ENCODE measurements at regions not wholly inside any gene's neighbourhood (a gene's known extent, or its start where the extent isn't known, plus 50 kb on each side); places are given as distances from the start of the nearest gene placed in this dataset.

DNA sequence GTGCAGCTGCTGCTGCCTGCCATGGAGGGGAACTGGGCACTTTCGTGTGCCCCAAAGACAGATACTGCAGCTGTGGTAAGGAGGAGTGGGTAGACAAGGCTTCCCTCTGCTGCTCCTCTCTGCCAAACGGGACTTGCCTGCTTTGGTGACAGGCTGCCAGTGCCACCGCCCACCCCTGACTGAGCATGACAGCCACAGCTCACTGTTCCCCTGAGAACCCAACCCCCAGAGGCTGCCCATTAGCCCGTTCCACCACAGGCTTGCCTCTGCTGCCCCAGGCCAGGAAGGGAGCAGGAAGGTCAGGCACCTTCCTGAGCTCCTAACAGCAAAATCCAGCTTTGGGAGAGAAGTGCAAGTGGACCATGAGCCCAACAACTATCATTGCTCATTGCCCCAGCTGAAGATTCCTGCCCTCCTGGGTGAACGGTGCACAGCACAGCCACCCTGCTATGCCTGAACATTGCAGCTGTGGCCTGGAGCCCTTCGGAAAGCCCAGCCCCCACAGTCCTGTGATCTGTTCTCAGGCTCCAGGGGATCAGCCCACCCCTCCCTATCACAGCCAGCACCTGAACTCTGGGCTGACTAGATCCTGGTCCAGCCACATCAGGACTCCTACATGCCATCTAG lies 58.7 kb upstream of the ANTXRL start:
- WGBS (ENCODE audit: insufficient coverage): 35% methylated on average over 6 of the region's 6 CpGs
- no peaks in the 10 kb centered on the region for H3K36me3 ChIP-seq (ENCODE audit: control insufficient read depth, insufficient read depth, low read length)
- peaks cover 3% of the 10 kb centered on the region for H3K27me3 ChIP-seq (ENCODE audit: control insufficient read depth, insufficient read depth, low read length)
- H3K4me3 ChIP-seq (ENCODE audit: low read length): no peak overlapping the region
- H3K4me1 ChIP-seq (ENCODE audit: control insufficient read depth, insufficient read depth, low read length): peaks cover 12% of the 10 kb centered on the region
- DNase-seq: peak; percentile 14
- no peak overlapping the region for H3K27ac ChIP-seq (ENCODE audit: low read length)
- no peaks in the 10 kb centered on the region for H3K9me3 ChIP-seq (replicated peaks; ENCODE audit: control insufficient read depth, low read depth, low read length)

DNA sequence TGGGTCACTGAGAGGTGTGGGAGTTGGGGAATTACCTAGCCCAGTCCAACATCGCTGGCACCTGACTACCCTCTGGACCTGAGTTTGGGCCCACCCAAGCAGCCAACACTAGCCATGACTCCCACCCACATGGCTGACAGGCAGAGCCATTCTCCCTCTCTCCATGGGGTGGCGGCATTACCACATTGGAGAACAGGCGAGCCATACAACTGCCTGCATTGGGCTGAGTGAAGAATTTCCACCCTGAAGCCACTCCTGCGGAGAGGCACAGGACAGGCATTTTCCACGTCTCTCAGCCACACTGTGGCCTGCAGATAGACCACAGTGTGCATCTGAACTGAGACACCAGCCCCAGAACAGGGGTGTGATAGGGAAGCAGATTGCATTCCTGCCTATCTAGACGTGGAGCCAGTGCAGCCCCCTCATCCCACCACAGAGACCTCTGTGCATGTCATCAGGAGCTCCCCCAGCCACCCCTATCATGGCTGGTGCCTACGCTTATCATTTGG lies 58.2 kb upstream of the ANTXRL start:
- Histone ChIP-seq H3K9me3 (replicated peaks; ENCODE audit: control insufficient read depth, low read depth, low read length) (no peaks in the 10 kb centered on the region), H3K4me1 (ENCODE audit: control insufficient read depth, insufficient read depth, low read length) (peaks cover 12% of the 10 kb centered on the region), H3K27ac (ENCODE audit: low read length) (no peak overlapping the region), H3K4me3 (ENCODE audit: low read length) (no peak overlapping the region), H3K27me3 (ENCODE audit: control insufficient read depth, insufficient read depth, low read length) (peaks cover 3% of the 10 kb centered on the region), H3K36me3 (ENCODE audit: control insufficient read depth, insufficient read depth, low read length) (no peaks in the 10 kb centered on the region)
- DNase-seq: peak; percentile 80
- 0% methylated on average over 5 of the region's 7 CpGs for WGBS (ENCODE audit: insufficient coverage)

DNA sequence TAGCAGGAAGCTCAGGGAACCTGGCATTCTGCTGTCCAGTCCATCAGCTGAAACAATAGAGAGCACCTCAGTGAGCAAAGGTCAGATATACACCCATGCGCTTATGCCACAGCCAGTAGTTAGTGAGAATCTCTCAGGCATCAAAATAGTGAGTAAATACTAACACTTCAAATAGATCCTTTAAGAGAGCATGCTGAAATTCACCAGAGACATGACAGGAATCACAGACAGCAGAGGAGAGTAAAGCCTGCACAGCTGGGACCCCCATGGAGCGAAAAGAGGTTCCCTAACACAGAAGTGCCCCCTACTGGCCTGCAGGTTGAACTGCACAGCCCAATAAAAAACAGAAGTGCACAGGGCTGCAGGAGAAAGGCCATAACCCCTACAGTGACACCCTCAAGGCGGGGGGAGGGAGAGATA lies 57.6 kb upstream of the ANTXRL start:
- no CpG with 5 or more reads among the region's 3 CpGs for WGBS (ENCODE audit: insufficient coverage)
- no peaks in the 10 kb centered on the region for H3K9me3 ChIP-seq (replicated peaks; ENCODE audit: control insufficient read depth, low read depth, low read length)
- DNase-seq: no peak
- H3K4me1 ChIP-seq (ENCODE audit: control insufficient read depth, insufficient read depth, low read length): peaks cover 12% of the 10 kb centered on the region
- H3K36me3 ChIP-seq (ENCODE audit: control insufficient read depth, insufficient read depth, low read length): no peaks in the 10 kb centered on the region
- H3K27me3 ChIP-seq (ENCODE audit: control insufficient read depth, insufficient read depth, low read length): peaks cover 3% of the 10 kb centered on the region
- no peak overlapping the region for H3K4me3 ChIP-seq (ENCODE audit: low read length)
- no peak overlapping the region for H3K27ac ChIP-seq (ENCODE audit: low read length)

DNA sequence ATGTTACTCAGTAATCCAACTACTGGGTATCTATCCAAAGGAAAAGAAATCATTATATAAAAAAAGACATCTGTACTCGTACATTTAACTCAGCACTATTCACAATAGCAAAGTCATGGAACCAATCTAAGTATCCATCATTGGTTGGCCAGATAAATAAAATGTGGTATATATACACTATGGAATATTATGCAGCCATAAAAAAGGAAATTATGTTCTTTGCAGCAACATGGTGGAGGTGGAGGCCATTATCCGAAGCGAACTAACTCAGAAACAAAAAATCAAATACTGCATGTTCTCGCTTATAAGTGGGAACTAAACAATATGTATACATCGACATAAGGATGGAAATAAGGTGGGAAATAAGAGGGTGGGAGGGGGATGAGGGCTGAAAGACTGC lies 56.2 kb upstream of the ANTXRL start:
- Histone ChIP-seq H3K4me3 (ENCODE audit: low read length) (no peak overlapping the region), H3K27me3 (ENCODE audit: control insufficient read depth, insufficient read depth, low read length) (peaks cover 3% of the 10 kb centered on the region), H3K4me1 (ENCODE audit: control insufficient read depth, insufficient read depth, low read length) (peaks cover 12% of the 10 kb centered on the region), H3K27ac (ENCODE audit: low read length) (no peak overlapping the region), H3K9me3 (replicated peaks; ENCODE audit: control insufficient read depth, low read depth, low read length) (no peaks in the 10 kb centered on the region), H3K36me3 (ENCODE audit: control insufficient read depth, insufficient read depth, low read length) (no peaks in the 10 kb centered on the region)
- no peak for DNase-seq
- no CpG with 5 or more reads among the region's 5 CpGs for WGBS (ENCODE audit: insufficient coverage)

DNA sequence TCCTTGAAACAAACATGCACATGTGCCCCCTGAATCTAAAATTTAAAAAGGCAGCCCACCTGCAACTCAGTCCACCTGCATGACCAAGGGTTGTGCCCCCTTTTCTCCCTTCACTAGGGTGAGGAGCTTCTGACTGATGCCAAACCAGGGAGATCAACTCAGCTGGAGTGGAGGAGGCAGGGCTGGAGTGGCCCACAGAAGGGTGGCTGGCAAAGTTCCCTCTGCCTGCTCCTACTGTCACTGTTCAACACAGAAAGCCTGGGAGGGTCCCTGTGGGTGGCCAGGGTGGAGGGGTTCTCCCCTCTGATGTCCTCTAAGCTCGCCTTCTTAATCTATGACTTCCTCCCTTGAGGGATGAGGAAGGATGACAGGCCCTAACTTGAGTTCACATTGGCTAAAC lies 55.7 kb upstream of the ANTXRL start:
- no peak for DNase-seq
- H3K4me3 ChIP-seq (ENCODE audit: low read length): no peak overlapping the region
- peaks cover 3% of the 10 kb centered on the region for H3K27me3 ChIP-seq (ENCODE audit: control insufficient read depth, insufficient read depth, low read length)
- WGBS (ENCODE audit: insufficient coverage): no CpG with 5 or more reads among the region's 1 CpG
- H3K27ac ChIP-seq (ENCODE audit: low read length): no peak overlapping the region
- H3K4me1 ChIP-seq (ENCODE audit: control insufficient read depth, insufficient read depth, low read length): peaks cover 12% of the 10 kb centered on the region
- no peaks in the 10 kb centered on the region for H3K36me3 ChIP-seq (ENCODE audit: control insufficient read depth, insufficient read depth, low read length)
- no peaks in the 10 kb centered on the region for H3K9me3 ChIP-seq (replicated peaks; ENCODE audit: control insufficient read depth, low read depth, low read length)

DNA sequence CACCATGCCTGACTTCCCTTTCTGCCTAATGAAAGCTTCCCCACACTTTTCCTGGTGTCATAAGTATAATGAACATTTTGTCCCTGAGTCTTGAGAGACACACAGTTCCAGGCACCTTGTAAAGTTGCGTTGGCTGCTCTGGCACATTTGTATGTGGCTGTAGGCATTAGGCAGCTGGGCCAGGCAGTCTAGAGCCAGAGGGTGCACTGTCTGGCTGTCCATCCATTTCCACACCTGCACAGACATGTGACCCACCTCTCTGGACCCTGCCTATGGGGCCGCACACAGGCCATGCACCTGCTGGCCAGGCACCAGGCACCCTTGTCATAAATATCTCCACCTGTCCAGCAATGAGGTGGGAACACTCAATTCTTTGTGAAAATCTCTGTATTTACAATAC lies 54.7 kb upstream of the ANTXRL start:
- peaks cover under 1% of the 10 kb centered on the region for H3K27me3 ChIP-seq (ENCODE audit: control insufficient read depth, insufficient read depth, low read length)
- no peak overlapping the region for H3K4me3 ChIP-seq (ENCODE audit: low read length)
- WGBS (ENCODE audit: insufficient coverage): no CpG with 5 or more reads among the region's 2 CpGs
- peaks cover 7% of the 10 kb centered on the region for H3K4me1 ChIP-seq (ENCODE audit: control insufficient read depth, insufficient read depth, low read length)
- H3K9me3 ChIP-seq (replicated peaks; ENCODE audit: control insufficient read depth, low read depth, low read length): no peaks in the 10 kb centered on the region
- H3K36me3 ChIP-seq (ENCODE audit: control insufficient read depth, insufficient read depth, low read length): no peaks in the 10 kb centered on the region
- DNase-seq: no peak
- H3K27ac ChIP-seq (ENCODE audit: low read length): no peak overlapping the region

DNA sequence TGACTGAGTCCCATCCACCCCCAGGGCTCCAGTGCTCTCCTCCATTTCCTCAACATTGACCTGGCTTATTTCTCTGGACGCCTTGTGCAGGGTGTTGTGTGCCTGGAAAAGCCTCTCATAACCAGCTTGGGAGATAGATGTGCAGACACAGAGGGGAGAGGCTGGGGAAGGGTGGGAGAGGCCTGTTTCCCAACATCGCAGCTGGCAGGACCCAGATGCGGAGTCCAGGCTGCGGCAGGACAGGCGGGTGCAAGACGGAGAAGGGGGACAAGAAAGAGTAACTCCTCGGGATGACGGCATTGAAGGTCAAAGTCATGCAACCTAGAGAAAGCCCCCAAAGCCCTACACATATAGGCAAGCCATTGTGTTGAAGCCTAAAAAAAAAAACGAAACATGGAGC lies 54.1 kb upstream of the ANTXRL start:
- Histone ChIP-seq H3K4me1 (ENCODE audit: control insufficient read depth, insufficient read depth, low read length) (peaks cover 3% of the 10 kb centered on the region), H3K4me3 (ENCODE audit: low read length) (no peak overlapping the region), H3K36me3 (ENCODE audit: control insufficient read depth, insufficient read depth, low read length) (no peaks in the 10 kb centered on the region), H3K27ac (ENCODE audit: low read length) (no peak overlapping the region), H3K9me3 (replicated peaks; ENCODE audit: control insufficient read depth, low read depth, low read length) (no peaks in the 10 kb centered on the region), H3K27me3 (ENCODE audit: control insufficient read depth, insufficient read depth, low read length) (no peaks in the 10 kb centered on the region)
- 91% methylated on average over 4 of the region's 9 CpGs for WGBS (ENCODE audit: insufficient coverage)
- no peak for DNase-seq

DNA sequence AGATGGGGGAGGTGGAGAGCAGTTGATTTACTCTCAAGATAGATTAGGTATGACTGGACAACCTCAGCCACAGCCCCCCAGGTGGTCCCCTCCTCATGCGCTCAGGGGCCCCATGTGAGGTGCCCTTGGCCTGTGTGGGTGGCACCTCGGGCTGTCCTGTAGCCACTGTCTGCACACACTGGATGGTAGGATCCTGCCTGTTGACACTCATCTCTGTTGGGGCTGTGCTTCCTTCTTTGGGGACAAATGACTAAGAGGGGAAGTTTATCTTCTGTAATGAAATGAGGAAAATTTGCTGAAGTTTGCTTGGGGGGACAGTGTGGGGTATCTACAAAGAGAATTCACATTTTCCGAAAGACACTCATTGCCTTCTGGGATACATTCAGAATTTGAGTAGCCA lies 53.6 kb upstream of the ANTXRL start:
- Histone ChIP-seq H3K27ac (ENCODE audit: low read length) (no peak overlapping the region), H3K9me3 (replicated peaks; ENCODE audit: control insufficient read depth, low read depth, low read length) (no peaks in the 10 kb centered on the region), H3K4me1 (ENCODE audit: control insufficient read depth, insufficient read depth, low read length) (no peaks in the 10 kb centered on the region), H3K27me3 (ENCODE audit: control insufficient read depth, insufficient read depth, low read length) (no peaks in the 10 kb centered on the region), H3K4me3 (ENCODE audit: low read length) (no peak overlapping the region), H3K36me3 (ENCODE audit: control insufficient read depth, insufficient read depth, low read length) (no peaks in the 10 kb centered on the region)
- no peak for DNase-seq
- 71% methylated on average over 2 of the region's 3 CpGs for WGBS (ENCODE audit: insufficient coverage)

DNA sequence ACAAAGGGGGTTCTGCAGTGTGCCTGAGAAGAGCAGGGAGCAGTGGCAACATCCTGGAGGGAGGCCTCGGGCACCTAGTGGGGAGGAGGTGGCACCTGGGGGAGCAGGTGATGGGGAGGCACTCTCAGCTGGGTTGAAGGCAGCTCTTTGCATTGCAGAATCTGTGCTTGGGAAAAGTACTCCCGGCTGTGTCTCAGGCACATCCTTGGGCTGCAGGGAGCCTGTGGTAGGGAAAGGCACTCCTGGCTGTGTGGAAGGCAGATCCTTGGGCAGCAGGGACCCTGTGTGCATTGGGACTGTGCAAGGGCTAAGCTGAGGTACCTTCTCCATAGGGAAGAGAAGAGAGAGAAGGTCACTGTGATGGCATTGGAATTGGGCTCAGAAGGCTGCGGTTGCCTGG lies 52.8 kb upstream of the ANTXRL start:
- Histone ChIP-seq H3K36me3 (ENCODE audit: control insufficient read depth, insufficient read depth, low read length) (no peaks in the 10 kb centered on the region), H3K4me1 (ENCODE audit: control insufficient read depth, insufficient read depth, low read length) (no peaks in the 10 kb centered on the region), H3K27ac (ENCODE audit: low read length) (no peak overlapping the region), H3K27me3 (ENCODE audit: control insufficient read depth, insufficient read depth, low read length) (no peaks in the 10 kb centered on the region), H3K4me3 (ENCODE audit: low read length) (no peak overlapping the region), H3K9me3 (replicated peaks; ENCODE audit: control insufficient read depth, low read depth, low read length) (no peaks in the 10 kb centered on the region)
- no peak for DNase-seq
- WGBS (ENCODE audit: insufficient coverage): 65% methylated on average over 3 of the region's 3 CpGs

DNA sequence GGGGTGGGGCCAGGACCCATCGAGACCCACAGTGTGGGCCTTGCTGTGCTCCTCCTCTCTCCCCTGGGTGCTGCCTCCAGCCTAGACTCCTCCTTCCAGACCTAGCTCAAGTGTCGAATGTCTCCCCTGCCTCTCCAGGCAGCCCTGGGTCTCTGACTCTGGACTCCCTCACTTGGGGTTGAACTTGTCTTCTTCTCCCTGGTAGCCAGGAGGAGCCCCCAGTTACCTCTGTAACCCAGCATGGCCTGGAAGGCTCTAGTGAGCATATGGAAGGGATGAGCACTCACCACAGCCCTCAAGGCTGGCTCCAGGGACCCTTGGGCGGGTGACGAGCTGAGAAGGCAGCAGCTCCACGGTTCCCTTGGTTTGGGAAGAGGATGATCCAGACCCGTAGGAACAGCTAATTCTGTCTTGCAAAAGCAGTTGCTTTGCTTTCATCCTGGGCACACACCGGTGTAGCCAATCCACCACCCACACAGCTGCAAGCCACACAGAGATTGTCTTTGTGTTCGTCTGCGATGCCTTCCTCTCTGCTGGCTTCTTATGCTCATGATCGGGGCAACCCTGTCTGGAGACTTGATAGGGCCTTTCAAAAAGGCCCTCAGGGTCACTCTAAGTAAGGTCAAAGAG lies 52.3 kb upstream of the ANTXRL start:
- no peaks in the 10 kb centered on the region for H3K27me3 ChIP-seq (ENCODE audit: control insufficient read depth, insufficient read depth, low read length)
- DNase-seq: no peak
- H3K36me3 ChIP-seq (ENCODE audit: control insufficient read depth, insufficient read depth, low read length): no peaks in the 10 kb centered on the region
- H3K27ac ChIP-seq (ENCODE audit: low read length): no peak overlapping the region
- H3K4me3 ChIP-seq (ENCODE audit: low read length): no peak overlapping the region
- WGBS (ENCODE audit: insufficient coverage): 46% methylated on average over 5 of the region's 10 CpGs
- H3K9me3 ChIP-seq (replicated peaks; ENCODE audit: control insufficient read depth, low read depth, low read length): no peaks in the 10 kb centered on the region
- no peaks in the 10 kb centered on the region for H3K4me1 ChIP-seq (ENCODE audit: control insufficient read depth, insufficient read depth, low read length)
